HL-60 (cell line): ENCODE measurements at regions not wholly inside any gene's neighbourhood (a gene's known extent, or its start where the extent isn't known, plus 50 kb on each side); places are given as distances from the start of the nearest gene placed in this dataset.

Source experiments
- DNase-seq, 2 experiments: peaks; one replicate each; pipeline ENCODE4 v3.0.0-alpha.2; 2010 to 2020; ENCODE audit warnings: low read depth in 1 of 2, low spot score in 1 of 2
- H3K27ac ChIP-seq: fragments of 250-450 bp; sonication (Bioruptor Pico); replicated peaks from 2 replicates; pipeline ENCODE4 v1.5.1; 2020; ENCODE audit warnings: mild to moderate bottlenecking, moderate library complexity
- H3K27me3 ChIP-seq: fragments of 250-450 bp; sonication (Bioruptor Pico); 2 replicates; pipeline ENCODE4 v1.5.1; 2021; ENCODE audit warnings: mild to moderate bottlenecking, moderate library complexity; ENCODE audit not compliant: insufficient read depth, poor library complexity, severe bottlenecking
- H3K4me3 ChIP-seq: replicated peaks from 2 replicates; pipeline ENCODE4 v1.5.1; 2011; ENCODE audit warnings: mild to moderate bottlenecking, control low read depth, low read length; ENCODE audit not compliant: insufficient read depth
- CTCF ChIP-seq: IDR thresholded peaks from one replicate; pipeline ENCODE4 v1.5.1; 2011; ENCODE audit warnings: low read length, control low read depth, inconsistent platforms; ENCODE audit not compliant: insufficient read depth
- GABPA ChIP-seq: IDR thresholded peaks from 2 replicates; pipeline ENCODE4 v1.6.1; 2012; ENCODE audit warnings: low read depth
- POLR2AphosphoS5 ChIP-seq: IDR thresholded peaks from 2 replicates; pipeline ENCODE4 v1.6.1; 2012; ENCODE audit warnings: low read depth
- REST ChIP-seq: IDR thresholded peaks from 2 replicates; pipeline ENCODE4 v1.6.1; 2012; ENCODE audit warnings: low read depth; ENCODE audit not compliant: insufficient replicate concordance
- SPI1 ChIP-seq: IDR thresholded peaks from 2 replicates; pipeline ENCODE4 v1.6.1; 2012; ENCODE audit warnings: low read depth, mild to moderate bottlenecking, borderline replicate concordance

- Histone ChIP-seq H3K4me3 (no peak overlapping the region), H3K27ac (no peak overlapping the region), H3K27me3 (no peaks in the 10 kb centered on the region)
- TF ChIP-seq CTCF (no peak), SPI1 (no peak), REST (no peak), POLR2AphosphoS5 (no peak), GABPA (no peak)
- no peak for DNase-seq
Observed at GRCh38 chr4:104629601-104630000, 134.9 kb upstream of the CXXC4 start.

DNA sequence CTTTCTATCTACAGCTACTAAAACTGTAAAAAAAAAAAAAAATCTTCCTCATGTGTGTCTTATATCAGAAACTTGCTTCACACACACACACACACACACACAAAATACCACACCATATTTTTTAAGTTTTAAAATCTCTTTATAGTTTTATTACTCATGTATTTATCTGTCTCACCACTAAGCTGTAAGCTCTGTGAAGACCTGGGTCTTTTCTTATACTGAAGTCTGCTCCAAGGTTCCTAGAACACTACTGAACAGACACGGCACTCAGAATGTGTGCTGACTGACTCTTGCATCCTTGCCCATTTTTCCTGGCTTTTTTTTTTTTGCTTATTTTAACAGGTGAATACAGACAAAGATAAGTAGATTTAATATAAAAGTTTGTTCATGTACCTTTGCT lies 135.6 kb upstream of the CXXC4 start:
- H3K27me3 ChIP-seq: no peaks in the 10 kb centered on the region
- H3K4me3 ChIP-seq: no peak overlapping the region
- DNase-seq: no peak
- H3K27ac ChIP-seq: no peak overlapping the region
- TF ChIP-seq REST (no peak), POLR2AphosphoS5 (no peak), SPI1 (no peak), GABPA (no peak), CTCF (no peak)

DNA sequence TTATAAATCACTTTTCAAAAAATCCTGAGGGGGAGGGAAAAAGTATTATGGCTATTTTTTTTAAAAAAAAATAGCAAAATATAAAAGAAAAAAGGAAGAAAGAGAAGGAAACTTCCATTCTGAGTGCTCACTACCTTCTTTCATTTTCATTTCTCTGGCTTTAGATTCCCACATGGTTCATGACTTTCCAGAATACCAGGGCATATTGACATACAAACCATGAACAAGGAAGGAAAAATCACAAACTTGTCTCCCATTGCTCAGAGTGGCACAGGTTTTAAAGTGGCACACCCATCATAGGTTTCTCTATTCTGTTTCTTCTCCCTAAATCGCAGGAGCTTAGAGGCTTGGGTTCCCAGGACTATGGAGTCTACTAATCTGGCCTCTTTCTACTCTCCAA lies 136.3 kb upstream of the CXXC4 start:
- no peak overlapping the region for H3K27ac ChIP-seq
- no peak overlapping the region for H3K4me3 ChIP-seq
- H3K27me3 ChIP-seq: no peaks in the 10 kb centered on the region
- no peak for DNase-seq
- TF ChIP-seq CTCF (no peak), SPI1 (no peak), REST (no peak), POLR2AphosphoS5 (no peak), GABPA (no peak)
